ENCODE measurements at regions not wholly inside any gene's neighbourhood (a gene's known extent, or its start where the extent isn't known, plus 50 kb on each side); places are given as distances from the start of the nearest gene placed in this dataset.

DNA sequence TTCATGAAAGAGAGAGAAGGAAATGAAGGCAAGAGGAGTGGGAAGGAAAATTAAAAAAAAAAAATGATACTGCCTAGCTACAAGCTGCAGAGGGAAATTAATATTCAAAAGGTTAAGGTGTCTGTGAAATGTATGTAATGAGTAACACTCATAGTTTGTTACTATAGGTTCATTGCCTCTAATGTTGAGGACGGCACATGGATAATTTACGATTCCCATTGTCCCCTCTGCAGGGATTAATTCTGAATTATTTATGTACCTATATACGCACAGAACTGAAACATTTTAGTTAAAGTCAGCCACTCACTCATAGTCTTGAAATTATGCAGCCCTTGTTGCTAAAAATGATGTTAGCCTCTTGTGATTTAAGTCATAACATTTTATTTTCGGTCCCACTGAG, 869.1 kb downstream of the NR2F1-AS1 start:
- Histone ChIP-seq H2AFZ (ENCODE audit: insufficient read depth, low read depth, low read length, poor library complexity, severe bottlenecking) (no peak overlapping the region), H3K9ac (ENCODE audit: low read length) (no peak overlapping the region), H3K4me3 (ENCODE audit: control extremely low read depth in 1 of 5, extremely low read depth in 1 of 5, insufficient read depth in 1 of 5, low read depth in 2 of 5, low read length in 4 of 5) (no peak overlapping the region), H3K4me2 (replicated peaks; ENCODE audit: low read depth, low read length, poor library complexity, severe bottlenecking) (no peak overlapping the region), H4K20me1 (ENCODE audit: control insufficient read depth, insufficient read depth, low read length, poor library complexity, severe bottlenecking) (no peaks in the 10 kb centered on the region), H3K27ac (ENCODE audit: low read length in 2 of 2) (no peak overlapping the region), H3K9me3 (ENCODE audit: control extremely low read depth in 1 of 3, control insufficient read depth in 2 of 3, insufficient read depth in 1 of 3, low read length in 2 of 3) (no peaks in the 10 kb centered on the region), H3K79me2 (ENCODE audit: control insufficient read depth, insufficient read depth, low read length) (no peaks in the 10 kb centered on the region), H3K36me3 (replicated peaks in 1 of 2; ENCODE audit: control extremely low read depth in 1 of 2, control insufficient read depth in 1 of 2, extremely low read depth in 1 of 2, insufficient read depth in 2 of 2, low read length in 1 of 2) (no peaks in the 10 kb centered on the region), H3K27me3 (replicated peaks in 1 of 4; ENCODE audit: control extremely low read depth in 1 of 4, control insufficient read depth in 3 of 4, insufficient read depth in 4 of 4, low read length in 3 of 4) (no peaks in the 10 kb centered on the region), H3K4me1 (ENCODE audit: control insufficient read depth in 2 of 2, insufficient read depth in 2 of 2, low read length in 2 of 2) (no peaks in the 10 kb centered on the region)
- ChIA-PET POLR2A (no interaction called here), CTCF (no interaction called here)
- Mint-ChIP-seq H3K27me3 (no peaks in the 10 kb centered on the region), H3K9me3 (ENCODE audit: insufficient read depth) (no peaks in the 10 kb centered on the region), H3K4me3 (no peak overlapping the region), H3K27ac (no peak overlapping the region), H3K4me1 (no peaks in the 10 kb centered on the region)
- no peak for TF ChIP-seq EZH2 (IDR thresholded peaks at IDR 0.05; ENCODE audit: borderline replicate concordance, insufficient read depth, low read depth, low read length, poor library complexity, severe bottlenecking)
- TF ChIP-seq CTCF (IDR thresholded peaks at IDR 0.05): no peak
- WGBS (ENCODE audit: insufficient coverage): 80% methylated on average over 1 of the region's 4 CpGs
- ATAC-seq (ENCODE audit: low read depth) (no peak), DNase-seq (no peak)
- intact Hi-C loops (cut with micrococcal nuclease): no loop called here

DNA sequence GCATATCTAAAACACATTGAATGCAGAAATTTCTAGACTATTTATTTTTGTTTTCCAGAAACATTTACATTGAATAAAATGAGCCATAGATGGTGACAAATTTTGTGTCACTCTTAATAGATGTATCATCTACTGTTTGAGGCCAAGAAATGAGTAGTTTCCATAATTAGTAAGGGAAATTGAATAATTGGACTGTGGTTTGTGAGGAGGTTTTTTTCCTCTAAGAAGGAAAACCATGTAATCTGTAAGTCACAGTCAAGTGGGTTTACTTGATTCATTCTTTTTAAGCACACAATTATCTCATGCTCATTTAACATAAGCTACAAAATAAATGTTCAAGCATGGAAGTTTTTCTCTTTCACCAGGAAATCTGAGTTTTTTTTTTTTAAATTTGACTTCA, 876.4 kb downstream of the NR2F1-AS1 start:
- intact Hi-C loops (cut with micrococcal nuclease): no loop called here
- Mint-ChIP-seq H3K9me3 (ENCODE audit: insufficient read depth) (no peaks in the 10 kb centered on the region), H3K4me1 (no peaks in the 10 kb centered on the region), H3K27me3 (no peaks in the 10 kb centered on the region), H3K4me3 (no peak overlapping the region), H3K27ac (no peak overlapping the region)
- Histone ChIP-seq H3K9ac (ENCODE audit: low read length) (no peak overlapping the region), H3K4me2 (replicated peaks; ENCODE audit: low read depth, low read length, poor library complexity, severe bottlenecking) (no peak overlapping the region), H3K4me1 (ENCODE audit: control insufficient read depth in 2 of 2, insufficient read depth in 2 of 2, low read length in 2 of 2) (no peaks in the 10 kb centered on the region), H3K27ac (ENCODE audit: low read length in 2 of 2) (no peak overlapping the region), H3K79me2 (ENCODE audit: control insufficient read depth, insufficient read depth, low read length) (no peaks in the 10 kb centered on the region), H3K4me3 (ENCODE audit: control extremely low read depth in 1 of 5, extremely low read depth in 1 of 5, insufficient read depth in 1 of 5, low read depth in 2 of 5, low read length in 4 of 5) (no peak overlapping the region), H3K9me3 (ENCODE audit: control extremely low read depth in 1 of 3, control insufficient read depth in 2 of 3, insufficient read depth in 1 of 3, low read length in 2 of 3) (no peaks in the 10 kb centered on the region), H3K36me3 (replicated peaks in 1 of 2; ENCODE audit: control extremely low read depth in 1 of 2, control insufficient read depth in 1 of 2, extremely low read depth in 1 of 2, insufficient read depth in 2 of 2, low read length in 1 of 2) (no peaks in the 10 kb centered on the region), H4K20me1 (ENCODE audit: control insufficient read depth, insufficient read depth, low read length, poor library complexity, severe bottlenecking) (no peaks in the 10 kb centered on the region), H2AFZ (ENCODE audit: insufficient read depth, low read depth, low read length, poor library complexity, severe bottlenecking) (no peak overlapping the region), H3K27me3 (replicated peaks in 1 of 4; ENCODE audit: control extremely low read depth in 1 of 4, control insufficient read depth in 3 of 4, insufficient read depth in 4 of 4, low read length in 3 of 4) (no peaks in the 10 kb centered on the region)
- ChIA-PET CTCF (no interaction called here), POLR2A (no interaction called here)
- no peak for ATAC-seq (ENCODE audit: low read depth)
- TF ChIP-seq CTCF (IDR thresholded peaks at IDR 0.05) (no peak), EZH2 (IDR thresholded peaks at IDR 0.05; ENCODE audit: borderline replicate concordance, insufficient read depth, low read depth, low read length, poor library complexity, severe bottlenecking) (no peak)
- no peak for DNase-seq

Measured in B cell (primary cell).